Activated CD8-positive, alpha-beta memory T cell treated with anti-CD3 and anti-CD28 coated beads, Interleukin-2, amount 50 U/mL, for 4 hours (primary cell): ENCODE measurements at regions not wholly inside any gene's neighbourhood (a gene's known extent, or its start where the extent isn't known, plus 50 kb on each side); places are given as distances from the start of the nearest gene placed in this dataset.

Experiments used
- DNase-seq: peaks from one replicate; pipeline ENCODE4 v3.0.0-alpha.2; 2020

DNA sequence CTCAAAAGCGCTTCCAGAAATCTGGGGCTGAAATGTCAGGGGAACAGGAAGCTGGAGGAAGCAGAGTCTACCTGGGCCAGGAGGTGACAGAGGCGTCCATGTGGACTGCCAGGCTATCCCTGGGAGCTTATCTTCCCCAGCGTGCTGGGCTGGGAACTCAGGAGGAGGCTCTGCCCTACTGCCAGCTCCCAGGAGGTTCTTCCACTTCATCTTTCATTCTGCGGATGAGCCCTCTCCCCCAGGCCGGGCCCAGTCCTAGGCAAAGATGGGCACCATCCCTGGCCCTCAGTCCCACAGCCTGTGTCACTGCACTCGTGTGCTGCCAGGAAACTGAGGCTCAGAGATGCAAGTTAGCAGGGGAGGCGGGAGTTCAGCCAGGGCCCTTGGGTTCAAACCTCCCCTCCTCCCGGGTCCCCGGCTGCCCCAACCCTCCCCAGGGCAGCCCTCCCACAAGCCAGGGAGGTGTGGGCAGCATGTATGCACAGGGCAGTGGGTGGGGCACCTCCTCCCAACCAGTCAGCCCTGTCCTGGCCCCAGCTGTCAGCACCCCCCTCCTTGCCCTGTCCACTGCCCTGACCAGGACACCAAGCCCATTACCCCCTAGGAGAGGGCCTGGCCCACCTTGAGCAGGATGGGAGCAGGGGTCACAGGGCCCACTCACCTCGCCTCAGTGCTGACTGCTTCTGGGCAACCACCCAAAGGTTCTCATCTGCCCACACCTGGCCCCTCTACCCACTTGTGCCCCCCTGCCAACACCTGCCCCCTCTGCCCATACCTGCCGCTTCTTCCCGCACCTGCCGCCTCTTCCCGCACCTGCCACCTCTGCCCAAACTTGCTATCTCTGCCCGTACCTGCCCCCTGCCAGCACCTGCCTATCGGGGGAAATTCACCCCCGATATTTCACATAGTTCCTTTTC lies 226.0 kb downstream of the NPHP4 start:
- DNase-seq, result no peak

DNA sequence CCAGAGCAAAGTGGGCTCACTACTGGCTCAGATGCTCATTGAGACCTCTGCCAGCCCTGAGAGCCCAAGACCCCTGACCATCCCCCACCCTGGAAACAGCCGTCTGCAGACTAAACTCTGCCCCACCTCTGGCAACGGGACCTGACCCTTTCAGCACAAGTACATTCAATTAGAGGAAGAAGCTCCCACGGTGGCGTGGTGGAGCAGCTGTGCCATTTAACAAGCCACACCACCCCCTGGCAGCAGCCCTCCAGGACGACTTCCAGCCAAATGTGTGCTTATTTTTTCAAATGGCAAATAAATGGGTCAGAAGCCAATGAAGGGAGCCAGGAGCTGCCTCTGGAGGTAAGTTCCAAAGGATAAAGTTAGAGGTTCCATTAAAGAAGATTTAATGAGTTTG lies 226.7 kb downstream of the NPHP4 start:
- DNase-seq, result no peak

DNA sequence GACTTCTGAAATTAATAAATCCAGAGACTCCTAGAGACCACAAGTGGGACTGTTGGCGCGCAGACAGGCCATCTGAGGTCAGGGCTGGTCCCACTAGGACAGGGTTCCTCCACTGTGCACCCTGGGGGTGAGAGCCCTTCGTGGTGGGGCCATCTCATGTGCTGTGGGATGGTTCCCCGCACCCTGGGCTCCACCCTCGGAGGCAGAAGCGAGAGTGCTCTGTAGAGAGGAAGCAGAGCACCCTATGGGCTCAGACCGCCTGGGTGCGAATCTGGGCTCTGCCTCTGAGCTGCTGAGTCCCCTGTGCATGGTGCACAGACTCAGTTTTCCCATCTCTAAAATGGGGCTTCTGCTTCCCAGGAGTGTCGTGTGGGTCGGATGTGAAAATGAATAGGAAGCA lies 227.3 kb downstream of the NPHP4 start:
- no peak for DNase-seq

DNA sequence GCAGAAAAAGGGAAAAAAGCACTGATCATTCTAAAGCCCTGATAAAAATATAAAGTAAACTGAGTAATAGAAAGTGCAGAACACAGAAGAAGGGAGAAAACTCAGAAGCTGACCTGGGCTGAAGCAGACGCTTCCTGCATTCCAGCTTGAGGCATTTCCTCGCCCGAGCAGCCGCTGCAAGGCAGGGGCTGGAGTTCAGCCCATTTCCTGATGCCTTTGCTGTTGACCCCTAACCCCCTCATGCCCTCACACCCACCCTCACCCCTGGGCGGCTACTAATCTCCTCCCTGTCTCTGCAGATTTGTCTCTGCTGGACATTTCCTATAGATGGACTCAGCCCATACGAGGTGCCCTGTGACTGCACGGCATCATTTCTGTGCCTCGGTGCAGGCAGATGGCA lies 227.8 kb downstream of the NPHP4 start:
- DNase-seq, result no peak

DNA sequence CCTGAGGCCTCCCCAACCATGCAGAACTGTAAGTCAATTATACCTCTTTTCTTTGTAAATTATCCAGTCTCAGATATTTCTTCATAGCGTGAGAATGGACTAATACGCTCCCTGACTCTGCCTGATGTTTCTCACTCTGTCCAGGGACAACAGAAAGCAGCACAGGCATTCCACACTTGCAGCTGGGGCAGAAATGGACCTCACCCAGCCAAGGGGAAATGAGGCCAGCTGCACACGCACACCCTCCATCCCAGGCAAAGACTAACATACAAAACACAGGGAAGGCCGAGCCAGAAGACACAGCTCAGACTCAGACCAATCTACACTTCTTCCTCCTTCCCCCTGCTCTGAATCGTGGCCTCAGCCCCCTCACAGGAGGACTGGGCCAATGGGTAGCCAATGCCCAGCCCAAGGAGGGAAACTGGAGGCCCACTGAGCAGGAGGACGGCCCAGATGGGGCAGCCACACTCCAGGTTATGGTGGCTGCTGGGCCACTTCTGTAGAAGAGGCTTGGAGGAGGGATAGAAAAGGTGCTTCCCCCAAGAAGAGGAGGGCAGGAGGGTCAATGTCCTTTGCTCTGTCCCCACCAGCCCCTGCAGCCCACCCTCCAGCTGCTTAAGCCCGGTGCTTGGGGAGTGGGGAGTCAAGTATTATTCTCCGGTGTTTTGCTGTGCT lies 228.4 kb downstream of the NPHP4 start:
- DNase-seq, result no peak

DNA sequence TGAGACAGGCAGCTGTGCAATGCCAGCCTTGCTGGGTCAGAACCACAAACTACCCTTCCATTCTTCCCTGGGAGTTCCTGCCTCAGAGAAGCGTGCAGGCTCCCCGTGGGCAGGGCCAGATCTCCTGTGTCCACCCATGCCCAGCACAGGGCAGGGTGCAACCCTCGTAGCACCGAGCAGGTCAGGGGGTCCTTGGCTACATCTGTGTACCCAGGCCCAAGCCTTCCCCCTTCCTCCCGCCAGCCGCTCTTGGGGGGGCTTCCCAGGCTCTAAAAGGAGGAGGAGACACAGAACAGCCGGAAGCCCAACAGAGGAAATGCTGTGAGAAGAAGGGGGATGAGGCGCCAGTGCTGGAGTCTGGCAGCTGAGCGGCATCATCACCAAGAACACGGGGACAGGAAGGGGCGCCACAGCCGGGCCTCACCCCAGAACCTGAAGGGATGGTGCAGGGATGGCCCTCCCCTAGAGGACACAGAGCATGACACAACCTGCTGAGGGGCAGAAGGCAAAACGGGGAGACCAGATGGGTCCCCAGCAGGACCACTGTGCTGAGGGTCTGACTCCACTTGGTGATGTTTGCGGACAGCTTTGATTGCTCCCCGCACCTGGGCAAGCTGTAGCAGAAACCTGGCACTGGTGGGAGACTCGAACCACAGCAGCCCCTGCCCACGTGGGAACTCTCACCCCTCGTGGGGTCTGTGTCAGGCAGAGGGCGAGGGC lies 233.2 kb downstream of the NPHP4 start:
- no peak for DNase-seq

DNA sequence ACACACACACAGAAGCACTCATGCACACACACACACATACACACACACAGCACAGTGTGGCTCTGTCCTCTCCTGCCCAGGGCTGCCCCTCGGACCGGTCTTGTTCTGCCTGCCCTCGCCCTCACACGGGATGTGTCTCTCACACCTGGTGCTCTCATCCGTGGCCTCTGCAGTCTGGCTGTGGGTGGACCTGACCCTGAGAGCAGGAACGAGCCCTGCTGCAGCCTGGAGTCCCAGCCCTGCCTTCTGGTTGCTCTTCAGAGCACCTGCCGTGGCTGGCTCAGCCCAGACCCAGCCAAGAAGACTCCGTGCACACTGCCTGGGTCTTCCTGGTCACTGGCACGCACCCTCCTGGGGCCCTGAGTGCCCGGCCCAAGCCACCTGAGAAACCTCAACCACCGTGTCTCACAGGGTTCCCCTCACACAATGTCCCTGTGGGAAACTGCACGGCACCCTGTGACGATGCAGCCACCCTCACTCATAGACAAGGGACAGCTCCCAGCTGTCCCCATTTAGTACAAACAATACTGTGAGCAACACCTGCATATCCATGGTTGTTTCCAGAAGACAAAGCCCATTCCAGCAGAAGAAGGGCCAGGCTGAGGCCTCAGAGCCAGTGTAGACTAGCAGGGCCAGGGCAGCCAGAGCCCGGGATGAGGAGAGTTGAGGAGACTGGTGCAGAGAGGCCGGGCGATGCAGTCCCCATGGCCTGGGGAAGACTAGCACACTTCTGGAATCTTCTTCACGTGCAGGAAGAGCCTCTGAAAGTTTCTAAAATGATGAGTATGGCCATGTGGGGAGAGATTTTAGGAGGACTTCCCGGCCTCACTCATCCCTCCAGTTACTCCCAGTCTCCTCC lies 234.0 kb downstream of the NPHP4 start:
- no peak for DNase-seq

DNA sequence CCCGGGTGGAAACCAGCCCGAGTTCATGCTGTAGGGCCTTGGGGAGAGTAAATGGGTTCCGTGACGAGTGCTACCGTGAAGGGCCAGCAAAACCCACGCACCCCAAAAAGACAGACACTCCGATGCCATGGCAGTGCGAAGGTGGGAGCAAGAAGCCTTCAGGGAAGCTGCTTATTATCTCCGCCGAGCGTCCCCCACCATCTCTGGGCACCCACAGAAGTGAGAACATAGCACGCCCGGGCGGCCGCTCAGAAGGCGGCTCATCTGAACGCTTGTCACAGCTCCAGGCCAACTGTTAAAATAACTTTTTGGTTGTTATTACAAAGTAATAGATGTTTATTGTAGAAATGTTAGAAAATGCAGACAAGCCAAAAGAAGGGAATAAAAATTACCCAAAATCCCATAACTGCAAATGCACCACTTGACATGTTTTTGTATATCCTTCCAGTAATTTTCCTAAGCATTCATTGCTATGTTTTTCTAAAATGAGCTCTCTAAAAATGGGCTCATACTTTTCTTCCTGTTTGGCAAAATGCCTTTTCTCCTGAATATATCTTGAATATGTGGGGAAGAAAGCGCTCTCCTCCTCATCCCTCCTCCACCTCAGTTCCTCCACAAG lies 234.9 kb downstream of the NPHP4 start:
- DNase-seq, result no peak

DNA sequence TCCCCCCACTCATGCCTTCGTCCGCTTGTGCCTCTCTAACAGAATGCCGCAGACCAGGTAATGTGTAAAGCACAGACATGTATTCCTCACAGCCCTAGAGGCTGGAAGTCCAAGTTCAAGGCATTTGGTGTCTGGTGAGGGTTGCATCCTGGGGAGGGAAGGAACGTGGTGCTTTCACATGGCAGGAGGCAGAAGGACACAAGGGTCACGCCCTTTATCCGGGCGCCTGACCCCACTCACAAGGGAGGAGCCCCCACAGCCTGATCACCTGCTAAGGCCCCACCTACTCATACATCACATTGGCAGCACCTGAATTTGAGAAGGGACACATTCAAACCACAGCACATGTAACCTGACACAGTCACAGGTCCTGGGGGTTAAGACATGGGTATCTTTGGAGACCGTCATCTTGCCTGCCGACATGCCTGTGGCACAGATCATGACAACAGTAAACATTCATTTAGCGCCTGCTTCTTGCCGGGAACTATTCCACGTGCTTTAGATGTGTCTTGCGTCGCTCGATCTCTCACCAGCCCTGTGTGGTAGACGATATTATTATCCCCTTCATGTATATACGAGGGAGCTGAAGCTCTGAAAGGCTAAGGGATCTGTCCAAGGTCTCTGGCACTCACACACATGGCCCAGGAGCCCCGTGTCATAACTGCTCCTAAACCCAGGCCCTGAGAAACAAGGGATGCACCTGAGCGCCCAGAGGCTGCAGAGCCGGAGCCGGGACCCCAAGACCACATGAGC lies 235.6 kb downstream of the NPHP4 start:
- DNase-seq, result no peak

DNA sequence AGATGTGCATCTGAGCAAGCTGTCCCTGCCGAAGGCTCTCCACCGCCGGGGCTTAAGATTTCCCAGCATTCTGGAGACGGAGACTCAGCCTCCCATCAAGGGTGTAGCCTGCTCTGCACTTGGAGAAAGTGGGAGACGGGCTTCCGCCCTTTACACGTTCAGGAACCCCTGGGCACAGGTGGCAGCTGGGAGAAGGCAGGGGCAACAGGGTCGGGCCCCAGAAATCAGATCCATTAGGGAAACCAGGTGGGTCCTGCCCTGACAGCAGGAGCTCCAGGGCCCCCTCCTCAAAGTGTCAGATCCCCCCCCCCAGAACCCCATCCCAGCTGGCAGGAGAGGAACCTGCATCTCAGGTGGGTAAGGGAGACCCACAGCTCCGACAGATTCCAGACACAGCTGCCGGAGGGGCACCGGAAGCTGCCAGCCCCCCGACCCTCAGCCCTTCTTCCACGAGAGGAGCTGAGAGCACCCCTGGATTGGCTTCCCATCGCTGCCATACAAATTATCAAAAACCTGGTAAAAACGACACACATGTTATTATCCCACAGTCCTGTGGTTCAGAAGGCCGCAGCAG lies 236.6 kb downstream of the NPHP4 start:
- DNase-seq, result no peak

DNA sequence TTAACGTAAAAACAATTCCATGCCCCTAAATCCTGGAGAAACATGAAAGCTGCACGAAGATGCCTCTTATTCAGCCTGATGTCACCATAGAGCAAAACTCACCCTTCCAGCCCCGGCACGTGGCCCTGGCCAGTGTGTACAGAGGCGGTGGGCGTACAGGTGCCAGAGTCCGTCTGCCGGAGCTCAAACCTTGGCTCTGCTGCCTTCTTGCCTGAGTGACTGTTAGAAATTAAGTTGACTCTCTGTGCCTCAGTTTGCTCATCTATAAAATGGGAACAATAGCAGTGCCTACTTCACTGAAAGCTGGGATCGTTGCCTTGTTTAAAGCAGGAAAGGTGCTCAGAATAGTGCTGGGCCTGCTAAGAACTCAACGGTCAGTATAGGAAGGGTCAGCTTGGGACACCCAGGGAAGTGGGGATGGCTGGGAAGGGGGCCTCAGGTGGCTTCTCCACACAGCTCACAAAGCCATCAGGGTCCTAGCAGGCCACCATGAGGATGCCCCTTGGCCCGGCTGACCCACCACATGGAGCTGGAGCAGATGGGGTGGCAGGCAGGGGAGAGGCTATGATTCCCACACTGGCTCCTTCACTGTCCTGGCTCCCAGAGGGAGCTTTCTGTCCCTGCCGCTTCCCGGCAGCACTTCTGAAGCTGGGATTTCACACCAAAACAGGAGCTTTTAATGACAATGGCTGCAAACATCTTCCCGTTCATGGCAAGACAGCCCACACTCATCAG lies 237.2 kb downstream of the NPHP4 start:
- DNase-seq, result no peak

DNA sequence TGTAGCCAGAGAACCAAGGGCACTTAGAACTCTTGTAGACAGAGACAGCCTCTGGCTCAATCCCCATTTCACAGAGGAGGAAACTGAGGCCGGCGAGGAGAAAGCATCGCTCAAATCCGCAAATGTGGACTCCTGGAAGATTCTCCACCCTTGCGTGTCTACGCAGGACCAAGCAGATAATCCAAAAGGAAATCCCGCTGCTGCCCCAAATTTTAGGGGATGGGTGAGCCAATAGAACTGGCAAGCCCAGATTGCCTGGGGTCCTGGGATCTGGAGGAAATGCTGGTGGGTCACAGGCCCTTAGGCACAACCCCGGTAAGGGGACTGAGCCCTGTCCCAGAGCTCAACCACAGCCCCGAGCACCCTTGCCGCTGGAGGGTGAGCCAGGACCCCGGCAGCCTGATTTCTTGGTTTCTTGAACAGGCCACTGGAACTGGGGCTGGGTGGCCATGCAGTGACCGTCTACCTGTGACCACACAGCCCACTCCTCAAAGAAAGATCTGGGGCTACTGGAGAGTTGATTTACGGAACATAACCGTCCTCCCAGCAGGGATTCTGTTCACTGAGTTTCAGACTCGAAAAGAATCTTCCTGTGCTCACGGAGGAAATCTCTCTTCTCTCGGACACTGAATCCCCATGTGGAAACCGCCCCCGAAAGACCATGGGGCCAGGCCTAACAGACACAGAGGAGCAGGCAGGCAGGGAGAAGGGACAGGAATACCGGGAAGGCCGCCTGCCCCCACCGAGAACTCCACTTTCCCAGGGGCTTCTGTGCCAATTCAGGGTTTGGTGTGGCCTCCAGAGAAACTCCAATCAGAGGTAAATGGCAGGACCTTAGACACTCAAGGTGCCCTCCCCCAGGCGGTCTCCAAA lies 238.4 kb downstream of the NPHP4 start:
- DNase-seq, result no peak

DNA sequence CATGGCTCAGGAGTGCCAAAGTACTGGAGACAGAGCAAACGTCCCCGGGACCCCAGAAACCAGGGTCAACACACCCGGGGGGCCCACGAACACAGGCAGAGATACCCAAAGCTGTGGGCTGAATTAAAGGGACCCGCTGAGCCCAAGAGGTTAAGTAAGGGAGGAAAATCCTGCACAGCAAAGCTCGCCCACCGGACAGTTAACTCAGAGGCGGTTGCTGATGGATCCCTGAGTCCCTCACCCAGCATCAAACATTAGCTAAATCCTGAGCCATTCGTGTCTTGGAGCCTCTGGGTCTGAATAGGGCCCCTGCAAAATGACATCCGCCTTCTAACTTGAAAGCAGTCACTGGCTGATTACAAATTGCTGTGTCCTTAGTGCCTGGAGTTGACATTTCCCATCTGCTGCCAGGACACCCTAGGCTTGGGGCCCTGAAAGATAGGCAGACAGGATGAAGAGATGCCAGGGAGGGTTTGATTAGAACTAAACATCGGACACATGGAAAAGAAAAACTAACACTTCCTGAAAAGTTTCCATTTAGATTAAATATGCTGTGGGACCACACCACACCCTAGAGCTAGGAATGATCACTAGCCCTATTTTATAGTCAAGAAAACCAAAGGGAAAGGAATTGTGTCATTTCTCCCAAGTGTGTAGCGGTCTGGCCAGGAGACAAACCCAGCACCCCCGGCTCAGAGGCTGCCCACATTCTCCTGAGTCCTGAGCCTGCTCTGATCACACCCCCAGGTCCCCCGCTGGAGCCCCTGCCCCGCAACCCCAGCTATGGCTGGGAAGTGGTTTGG lies 239.3 kb downstream of the NPHP4 start:
- no peak for DNase-seq

DNA sequence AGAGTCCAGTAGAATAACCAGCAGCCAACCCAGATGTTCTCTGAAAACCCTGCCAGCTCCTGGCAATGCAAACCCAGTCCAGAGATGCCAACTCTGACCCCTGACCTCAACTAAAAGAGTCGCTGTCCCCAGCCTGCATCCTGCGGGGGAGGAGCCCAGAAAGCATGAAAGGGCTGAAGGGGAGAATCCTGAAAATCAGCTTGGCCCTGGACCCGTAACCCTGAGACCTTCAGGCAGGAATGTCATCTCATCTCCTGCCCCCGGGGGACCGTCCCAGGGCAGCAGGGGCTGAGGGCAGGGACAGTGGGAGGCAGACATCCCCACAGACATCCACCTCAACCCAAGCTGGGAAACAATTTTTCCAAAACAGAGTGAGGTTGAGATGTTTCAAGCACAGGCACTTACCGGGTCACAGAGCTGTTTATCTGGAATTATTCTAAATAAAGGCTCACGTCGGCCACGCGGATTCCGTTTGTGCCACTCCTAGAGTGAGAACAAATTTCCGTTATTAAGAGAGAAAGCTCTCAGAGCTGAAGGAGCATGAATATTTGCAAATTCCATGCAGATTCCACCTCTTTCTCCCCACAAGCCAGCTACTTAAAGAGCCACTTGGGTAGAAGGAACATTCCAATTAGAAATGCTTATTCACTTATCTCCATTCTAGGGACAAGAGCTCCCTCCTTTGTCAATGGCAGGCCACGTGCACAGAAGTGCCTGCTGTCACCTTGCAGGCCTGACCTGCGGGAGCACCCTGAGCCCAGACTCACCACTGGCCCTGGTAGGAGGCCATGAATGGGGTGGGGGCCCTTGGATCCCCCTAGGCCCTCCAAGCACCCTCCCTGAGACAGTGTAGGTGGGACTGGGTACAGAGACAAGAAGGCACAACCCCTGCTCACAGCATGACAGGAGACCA lies 240.1 kb downstream of the NPHP4 start:
- no peak for DNase-seq

DNA sequence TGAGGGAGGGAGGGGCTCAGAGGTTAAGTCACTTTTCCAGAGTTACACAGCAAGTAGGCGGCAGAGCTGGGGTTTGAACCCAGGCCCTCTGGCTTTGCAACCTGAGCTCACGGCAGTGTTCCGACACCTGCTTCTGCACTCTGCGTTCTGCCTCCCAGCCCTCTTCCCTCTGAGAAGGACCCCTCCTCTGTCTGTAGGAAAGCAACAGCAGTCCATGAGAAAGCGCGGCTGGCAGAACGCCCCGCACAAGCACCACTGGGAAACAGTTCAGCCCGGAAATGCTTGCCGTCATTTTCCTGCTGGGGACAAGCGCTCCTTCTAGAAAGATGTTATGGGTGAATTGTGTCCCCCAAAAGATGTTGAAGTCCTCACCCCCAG lies 241.1 kb downstream of the NPHP4 start:
- no peak for DNase-seq

DNA sequence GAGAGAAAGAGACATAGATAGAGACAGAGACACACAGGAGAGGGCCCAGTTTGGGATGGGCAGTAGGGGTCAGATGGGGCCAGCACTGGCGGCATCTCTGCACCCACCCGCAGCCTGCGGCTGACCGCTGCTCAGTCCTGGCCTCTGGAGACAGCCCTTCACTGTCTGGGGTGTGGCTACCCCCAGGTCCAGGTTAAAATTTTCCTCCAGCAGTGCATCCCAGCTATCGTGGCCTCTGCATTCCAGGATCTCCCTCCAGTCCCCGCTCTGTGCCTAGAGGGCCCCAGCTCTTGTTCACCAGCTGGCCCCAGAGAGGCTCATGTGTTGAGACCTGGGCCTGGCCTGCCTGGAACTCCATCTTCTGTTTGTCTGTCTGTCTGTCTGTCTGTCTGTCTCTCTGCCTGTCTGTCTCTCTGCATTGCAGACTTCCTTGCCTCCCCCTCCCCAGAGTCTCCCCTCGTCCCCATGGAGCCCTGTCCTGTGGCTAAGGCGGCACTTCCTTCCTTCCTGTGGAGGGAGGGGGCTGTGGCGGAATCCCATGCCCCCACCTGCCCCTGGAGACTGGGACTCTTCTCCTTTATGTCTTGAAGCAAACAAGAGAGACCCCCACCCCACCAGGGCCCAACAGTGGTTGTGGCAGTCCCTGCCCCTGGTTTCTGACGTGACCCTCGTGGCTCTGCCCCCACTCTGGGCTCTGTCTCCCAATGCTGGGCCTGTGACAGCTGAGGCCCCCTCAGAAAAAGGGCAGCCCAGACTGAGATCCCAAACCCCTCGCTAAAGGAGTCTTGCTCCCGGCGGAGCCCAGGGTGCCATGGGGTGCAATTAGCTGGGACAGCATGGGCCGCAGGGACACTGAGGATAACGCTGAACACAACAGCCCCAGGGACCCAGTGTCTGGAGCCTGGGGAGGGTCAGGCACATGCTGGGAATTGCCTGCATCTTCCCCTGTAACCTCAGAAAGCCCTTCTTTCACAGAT lies 241.8 kb downstream of the NPHP4 start:
- DNase-seq, result no peak
